PFSK-1 (cell line): ENCODE measurements at regions not wholly inside any gene's neighbourhood (a gene's known extent, or its start where the extent isn't known, plus 50 kb on each side); places are given as distances from the start of the nearest gene placed in this dataset.

Experiments used
- REST ChIP-seq, 2 experiments: IDR thresholded peaks; 2 replicates each; pipeline versions ENCODE4 v1.6.1 to v1.8.0; 2011 to 2012; ENCODE audit warnings: low read depth in 2 of 2, low read length in 2 of 2, control low read depth in 1 of 2, inconsistent platforms in 1 of 2, mild to moderate bottlenecking in 1 of 2, moderate library complexity in 1 of 2; ENCODE audit not compliant: insufficient read depth in 1 of 2
- TAF1 ChIP-seq: IDR thresholded peaks from 2 replicates; pipeline ENCODE4 v1.6.1; 2012; ENCODE audit warnings: low read length, control low read depth, borderline replicate concordance; ENCODE audit not compliant: insufficient read depth

GRCh38 chr7:25850216-25850615 is 301.8 kb upstream of the NFE2L3 start:
- TF ChIP-seq REST (IDR thresholded peaks at IDR 0.05; ENCODE audit: insufficient read depth in 1 of 2, low read depth in 2 of 2, low read length in 2 of 2) (no peak), TAF1 (no peak)
